Left ventricle myocardium inferior (tissue), 1 donor: ENCODE measurements at regions not wholly inside any gene's neighbourhood (a gene's known extent, or its start where the extent isn't known, plus 50 kb on each side); places are given as distances from the start of the nearest gene placed in this dataset.

Source experiments
- DNase-seq: peaks from one replicate; pipeline ENCODE4 v3.0.0-alpha.2; 2020
- H3K27ac ChIP-seq: fragments of 200-600 bp; replicated peaks from 2 replicates; pipeline ENCODE4 v1.8.0; 2021
- H3K27me3 ChIP-seq: fragments of 200-600 bp; 2 replicates; pipeline ENCODE4 v1.8.0; 2021; ENCODE audit warnings: low read depth
- H3K36me3 ChIP-seq: fragments of 200-600 bp; 2 replicates; pipeline ENCODE4 v1.8.0; 2021
- H3K4me1 ChIP-seq: fragments of 200-600 bp; 2 replicates; pipeline ENCODE4 v1.8.0; 2021
- H3K4me3 ChIP-seq: fragments of 200-600 bp; 2 replicates; pipeline ENCODE4 v1.8.0; 2021; ENCODE audit warnings: mild to moderate bottlenecking, moderate library complexity
- H3K9me3 ChIP-seq: fragments of 200-600 bp; replicated peaks from 2 replicates; pipeline ENCODE4 v1.8.0; 2021
- intact Hi-C: fragments of 100-400 bp; cut with micrococcal nuclease; formaldehyde crosslinking; loops from one replicate; pipeline ENCODE4 v1.11.0; 2022
- TF ChIP-seq, protein P1 (sequence below): fragments of 200-600 bp; IDR thresholded peaks from 2 replicates; pipeline ENCODE4 v1.8.0; 2021; ENCODE audit warnings: antibody characterized with exemption, mild to moderate bottlenecking, borderline replicate concordance
- donor health status: DM: no; HTN: yes; CAD: no; lungs with severe emphysema.

DNA sequence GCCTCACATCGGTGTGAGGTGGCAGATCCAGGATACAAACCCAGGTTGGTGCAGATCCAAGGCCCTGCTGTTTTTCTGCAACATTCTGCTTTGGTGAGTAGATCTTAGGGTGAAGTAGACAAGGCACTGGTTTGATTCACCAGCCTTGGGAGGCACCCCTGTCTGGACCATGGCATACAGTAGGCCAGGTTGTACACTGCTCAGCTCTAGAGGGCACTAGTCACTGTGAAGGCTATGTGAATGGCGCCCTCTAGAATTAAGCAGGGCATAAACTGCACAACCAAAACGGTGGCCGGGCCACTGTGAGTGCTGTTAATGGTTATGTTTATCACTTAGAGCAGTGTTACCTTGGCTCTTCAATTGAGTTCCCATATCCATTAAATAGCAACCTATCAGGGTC, 280.6 kb upstream of the PWP1 start:
- TF ChIP-seq, protein P1, sequence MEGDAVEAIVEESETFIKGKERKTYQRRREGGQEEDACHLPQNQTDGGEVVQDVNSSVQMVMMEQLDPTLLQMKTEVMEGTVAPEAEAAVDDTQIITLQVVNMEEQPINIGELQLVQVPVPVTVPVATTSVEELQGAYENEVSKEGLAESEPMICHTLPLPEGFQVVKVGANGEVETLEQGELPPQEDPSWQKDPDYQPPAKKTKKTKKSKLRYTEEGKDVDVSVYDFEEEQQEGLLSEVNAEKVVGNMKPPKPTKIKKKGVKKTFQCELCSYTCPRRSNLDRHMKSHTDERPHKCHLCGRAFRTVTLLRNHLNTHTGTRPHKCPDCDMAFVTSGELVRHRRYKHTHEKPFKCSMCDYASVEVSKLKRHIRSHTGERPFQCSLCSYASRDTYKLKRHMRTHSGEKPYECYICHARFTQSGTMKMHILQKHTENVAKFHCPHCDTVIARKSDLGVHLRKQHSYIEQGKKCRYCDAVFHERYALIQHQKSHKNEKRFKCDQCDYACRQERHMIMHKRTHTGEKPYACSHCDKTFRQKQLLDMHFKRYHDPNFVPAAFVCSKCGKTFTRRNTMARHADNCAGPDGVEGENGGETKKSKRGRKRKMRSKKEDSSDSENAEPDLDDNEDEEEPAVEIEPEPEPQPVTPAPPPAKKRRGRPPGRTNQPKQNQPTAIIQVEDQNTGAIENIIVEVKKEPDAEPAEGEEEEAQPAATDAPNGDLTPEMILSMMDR = no peak
- Histone ChIP-seq H3K36me3 (no peaks in the 10 kb centered on the region), H3K27ac (no peak overlapping the region), H3K4me3 (no peak overlapping the region), H3K27me3 (no peaks in the 10 kb centered on the region), H3K4me1 (peaks cover 9% of the 10 kb centered on the region), H3K9me3 (no peaks in the 10 kb centered on the region)
- intact Hi-C loops = no loop called here
- no peak for DNase-seq

DNA sequence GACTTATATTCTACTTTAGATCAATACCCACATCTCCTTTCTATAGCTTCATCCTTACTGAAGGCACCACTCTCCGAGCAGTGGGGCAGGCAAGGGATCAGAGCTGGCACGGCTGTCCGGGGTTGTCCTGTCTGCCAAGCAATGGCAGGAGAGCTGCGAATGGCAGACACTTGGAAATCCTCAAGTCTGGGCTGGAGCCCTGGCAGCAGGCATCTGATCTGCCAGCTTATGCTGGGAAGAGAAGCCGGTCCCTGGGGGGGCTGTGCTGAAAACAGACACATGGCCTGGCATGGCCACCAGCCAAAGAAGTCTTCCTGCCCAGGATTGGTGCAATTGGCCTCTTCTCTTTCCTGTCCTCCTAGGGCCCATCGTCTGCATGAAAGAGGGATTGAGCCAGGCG, 280.2 kb upstream of the PWP1 start:
- intact Hi-C loops = no loop called here
- Histone ChIP-seq H3K4me1 (peaks cover 9% of the 10 kb centered on the region), H3K4me3 (no peak overlapping the region), H3K27me3 (no peaks in the 10 kb centered on the region), H3K36me3 (no peaks in the 10 kb centered on the region), H3K27ac (no peak overlapping the region), H3K9me3 (no peaks in the 10 kb centered on the region)
- DNase-seq = peak; percentile 44
- TF ChIP-seq, protein P1 = no peak

- H3K27ac ChIP-seq = no peak overlapping the region
- TF ChIP-seq, protein P1 = no peak
- intact Hi-C loops = no loop called here
- H3K4me1 ChIP-seq = peaks cover 9% of the 10 kb centered on the region
- H3K9me3 ChIP-seq = no peaks in the 10 kb centered on the region
- no peaks in the 10 kb centered on the region for H3K36me3 ChIP-seq
- H3K4me3 ChIP-seq = no peak overlapping the region
- no peak for DNase-seq
- H3K27me3 ChIP-seq = no peaks in the 10 kb centered on the region
Observed at GRCh38 chr12:107406932-107407331, 278.7 kb upstream of the PWP1 start.

- TF ChIP-seq, protein P1 = no peak
- H3K4me1 ChIP-seq = no peaks in the 10 kb centered on the region
- DNase-seq = no peak
- H3K9me3 ChIP-seq = no peaks in the 10 kb centered on the region
- no peak overlapping the region for H3K27ac ChIP-seq
- intact Hi-C loops = no loop called here
- no peaks in the 10 kb centered on the region for H3K36me3 ChIP-seq
- no peak overlapping the region for H3K4me3 ChIP-seq
- H3K27me3 ChIP-seq = no peaks in the 10 kb centered on the region
Observed at GRCh38 chr12:107411792-107412535, 273.6 kb upstream of the PWP1 start.

GRCh38 chr12:107415071-107415470, 270.5 kb upstream of the PWP1 start:
- Histone ChIP-seq H3K27ac (no peak overlapping the region), H3K36me3 (no peaks in the 10 kb centered on the region), H3K9me3 (no peaks in the 10 kb centered on the region), H3K27me3 (peaks cover 7% of the 10 kb centered on the region), H3K4me3 (no peak overlapping the region), H3K4me1 (no peaks in the 10 kb centered on the region)
- intact Hi-C loops = no loop called here
- no peak for DNase-seq
- TF ChIP-seq, protein P1 = no peak
